ENCODE measurements at regions not wholly inside any gene's neighbourhood (a gene's known extent, or its start where the extent isn't known, plus 50 kb on each side); places are given as distances from the start of the nearest gene placed in this dataset.

DNA sequence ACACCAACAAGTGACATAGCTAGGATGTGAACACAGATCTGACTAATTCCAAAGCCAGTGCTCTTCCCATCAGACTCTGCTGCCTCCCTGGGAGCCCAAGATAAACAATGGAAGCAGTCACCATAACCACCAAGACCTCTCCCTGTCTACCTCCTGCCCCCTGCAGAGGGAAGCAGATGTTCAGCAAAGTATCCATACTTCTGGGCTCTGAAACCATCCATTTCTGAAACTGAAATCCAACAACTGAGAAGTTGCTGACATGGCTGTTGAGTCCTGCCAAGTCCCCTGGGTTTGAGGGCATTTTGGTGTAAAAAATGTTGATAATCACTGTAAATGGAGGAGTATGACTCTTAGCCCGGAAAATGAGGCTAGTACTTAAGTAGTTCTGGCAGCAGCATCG, 102.1 kb downstream of the TYW3 start:
- ChIA-PET POLR2A (no interaction called here), CTCF (no interaction called here)
- no peak for DNase-seq
- H3K9me3 Mint-ChIP-seq (ENCODE audit: unreplicated experiment), result no peaks in the 10 kb centered on the region
- Histone ChIP-seq H3K36me3 (ENCODE audit: control insufficient read depth, insufficient read depth, low read length) (no peaks in the 10 kb centered on the region), H3K4me3 (ENCODE audit: low read depth, low read length) (no peak overlapping the region), H3K4me1 (no peaks in the 10 kb centered on the region), H3K27me3 (replicated peaks; ENCODE audit: control insufficient read depth, insufficient read depth, low read length) (no peaks in the 10 kb centered on the region), H3K9me3 (no peaks in the 10 kb centered on the region)
- intact Hi-C loops (cut with micrococcal nuclease; ENCODE audit: unreplicated experiment), result no loop called here
- no TSS peak for BruUV-seq (replicated peaks)
- TF ChIP-seq, protein P1, sequence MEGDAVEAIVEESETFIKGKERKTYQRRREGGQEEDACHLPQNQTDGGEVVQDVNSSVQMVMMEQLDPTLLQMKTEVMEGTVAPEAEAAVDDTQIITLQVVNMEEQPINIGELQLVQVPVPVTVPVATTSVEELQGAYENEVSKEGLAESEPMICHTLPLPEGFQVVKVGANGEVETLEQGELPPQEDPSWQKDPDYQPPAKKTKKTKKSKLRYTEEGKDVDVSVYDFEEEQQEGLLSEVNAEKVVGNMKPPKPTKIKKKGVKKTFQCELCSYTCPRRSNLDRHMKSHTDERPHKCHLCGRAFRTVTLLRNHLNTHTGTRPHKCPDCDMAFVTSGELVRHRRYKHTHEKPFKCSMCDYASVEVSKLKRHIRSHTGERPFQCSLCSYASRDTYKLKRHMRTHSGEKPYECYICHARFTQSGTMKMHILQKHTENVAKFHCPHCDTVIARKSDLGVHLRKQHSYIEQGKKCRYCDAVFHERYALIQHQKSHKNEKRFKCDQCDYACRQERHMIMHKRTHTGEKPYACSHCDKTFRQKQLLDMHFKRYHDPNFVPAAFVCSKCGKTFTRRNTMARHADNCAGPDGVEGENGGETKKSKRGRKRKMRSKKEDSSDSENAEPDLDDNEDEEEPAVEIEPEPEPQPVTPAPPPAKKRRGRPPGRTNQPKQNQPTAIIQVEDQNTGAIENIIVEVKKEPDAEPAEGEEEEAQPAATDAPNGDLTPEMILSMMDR (IDR thresholded peaks at IDR 0.05; ENCODE audit: insufficient read depth in 1 of 2, low read depth in 1 of 2, low read length in 1 of 2, severe bottlenecking in 1 of 2, unreplicated experiment in 1 of 2), result no peak
- no peak overlapping the region for H3K27ac Mint-ChIP-seq (ENCODE audit: unreplicated experiment)
- no peaks in the 10 kb centered on the region for H3K36me3 Mint-ChIP-seq (ENCODE audit: insufficient read depth, unreplicated experiment)
- H3K4me3 Mint-ChIP-seq (ENCODE audit: unreplicated experiment), result no peak overlapping the region
- no peaks in the 10 kb centered on the region for H3K4me1 Mint-ChIP-seq (ENCODE audit: low read depth, unreplicated experiment)
- H3K27me3 Mint-ChIP-seq (ENCODE audit: insufficient read depth, unreplicated experiment), result no peaks in the 10 kb centered on the region

DNA sequence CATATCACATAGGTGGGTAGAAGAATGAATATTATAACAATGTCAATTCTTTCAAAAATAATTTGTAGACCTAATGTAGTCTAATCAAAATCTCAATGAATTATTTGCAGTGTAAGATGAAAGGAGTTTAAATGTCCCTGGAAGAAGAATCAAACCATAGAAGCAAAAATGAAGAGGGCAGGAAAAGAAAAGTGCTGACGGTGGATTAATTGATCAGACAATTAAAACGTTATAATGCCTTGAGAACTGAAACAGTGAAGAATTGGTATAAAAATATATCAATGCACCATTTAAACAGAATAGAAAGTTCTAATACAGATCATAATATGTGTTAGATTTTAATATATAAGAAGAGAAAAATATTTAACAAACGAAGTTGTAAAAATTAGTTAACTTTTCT, 109.8 kb downstream of the TYW3 start:
- Histone ChIP-seq H3K4me1 (no peaks in the 10 kb centered on the region), H3K4me3 (ENCODE audit: low read depth, low read length) (no peak overlapping the region), H3K9me3 (no peaks in the 10 kb centered on the region), H3K36me3 (ENCODE audit: control insufficient read depth, insufficient read depth, low read length) (no peaks in the 10 kb centered on the region), H3K27me3 (replicated peaks; ENCODE audit: control insufficient read depth, insufficient read depth, low read length) (no peaks in the 10 kb centered on the region)
- ChIA-PET CTCF (no interaction called here), POLR2A (no interaction called here)
- no peaks in the 10 kb centered on the region for H3K27me3 Mint-ChIP-seq (ENCODE audit: insufficient read depth, unreplicated experiment)
- H3K27ac Mint-ChIP-seq (ENCODE audit: unreplicated experiment), result no peak overlapping the region
- intact Hi-C loops (cut with micrococcal nuclease; ENCODE audit: unreplicated experiment), result no loop called here
- H3K9me3 Mint-ChIP-seq (ENCODE audit: unreplicated experiment), result no peaks in the 10 kb centered on the region
- H3K4me1 Mint-ChIP-seq (ENCODE audit: low read depth, unreplicated experiment), result no peaks in the 10 kb centered on the region
- TF ChIP-seq, protein P1 (IDR thresholded peaks at IDR 0.05; ENCODE audit: insufficient read depth in 1 of 2, low read depth in 1 of 2, low read length in 1 of 2, severe bottlenecking in 1 of 2, unreplicated experiment in 1 of 2), result no peak
- DNase-seq, result no peak
- H3K36me3 Mint-ChIP-seq (ENCODE audit: insufficient read depth, unreplicated experiment), result no peaks in the 10 kb centered on the region
- no peak overlapping the region for H3K4me3 Mint-ChIP-seq (ENCODE audit: unreplicated experiment)
- BruUV-seq (replicated peaks), result no TSS peak

DNA sequence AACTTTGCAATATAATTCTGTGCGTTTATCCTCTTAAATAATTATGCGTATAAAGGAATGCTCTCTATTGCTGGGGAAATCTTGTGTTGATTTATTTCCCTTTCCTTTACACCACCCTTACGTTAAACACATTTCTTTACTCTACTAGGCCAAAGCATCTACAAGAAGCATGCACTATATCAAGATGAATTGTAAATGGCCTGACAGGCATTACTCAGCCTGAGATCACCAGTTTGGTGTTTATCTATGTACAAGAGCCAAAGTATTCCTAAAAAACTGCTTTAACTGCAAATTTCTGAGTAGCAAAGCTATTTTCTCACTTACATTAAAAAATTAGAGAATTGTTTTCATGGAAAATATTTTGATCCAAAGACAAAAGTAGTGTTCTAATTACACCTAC, 114.8 kb downstream of the TYW3 start:
- H3K4me3 Mint-ChIP-seq (ENCODE audit: unreplicated experiment), result no peak overlapping the region
- ChIA-PET CTCF (no interaction called here), POLR2A (no interaction called here)
- TF ChIP-seq, protein P1 (IDR thresholded peaks at IDR 0.05; ENCODE audit: insufficient read depth in 1 of 2, low read depth in 1 of 2, low read length in 1 of 2, severe bottlenecking in 1 of 2, unreplicated experiment in 1 of 2), result no peak
- Histone ChIP-seq H3K27me3 (replicated peaks; ENCODE audit: control insufficient read depth, insufficient read depth, low read length) (no peaks in the 10 kb centered on the region), H3K4me1 (no peaks in the 10 kb centered on the region), H3K36me3 (ENCODE audit: control insufficient read depth, insufficient read depth, low read length) (no peaks in the 10 kb centered on the region), H3K4me3 (ENCODE audit: low read depth, low read length) (no peak overlapping the region), H3K9me3 (no peaks in the 10 kb centered on the region)
- no peak overlapping the region for H3K27ac Mint-ChIP-seq (ENCODE audit: unreplicated experiment)
- intact Hi-C loops (cut with micrococcal nuclease; ENCODE audit: unreplicated experiment), result no loop called here
- BruUV-seq (replicated peaks), result no TSS peak
- no peaks in the 10 kb centered on the region for H3K9me3 Mint-ChIP-seq (ENCODE audit: unreplicated experiment)
- H3K36me3 Mint-ChIP-seq (ENCODE audit: insufficient read depth, unreplicated experiment), result no peaks in the 10 kb centered on the region
- H3K4me1 Mint-ChIP-seq (ENCODE audit: low read depth, unreplicated experiment), result no peaks in the 10 kb centered on the region
- DNase-seq, result no peak
- no peaks in the 10 kb centered on the region for H3K27me3 Mint-ChIP-seq (ENCODE audit: insufficient read depth, unreplicated experiment)

Measured in Caco-2 (cell line).